Ishikawa (cell line): ENCODE measurements at regions not wholly inside any gene's neighbourhood (a gene's known extent, or its start where the extent isn't known, plus 50 kb on each side); places are given as distances from the start of the nearest gene placed in this dataset.

ENCODE experiments used
- CEBPB ChIP-seq: IDR thresholded peaks from 2 replicates; pipeline ENCODE4 v1.6.1; 2012
- CREB1 ChIP-seq: IDR thresholded peaks from 2 replicates; pipeline ENCODE4 v1.6.1; 2012; ENCODE audit warnings: low read depth
- EGR1 ChIP-seq: IDR thresholded peaks from 2 replicates; pipeline ENCODE4 v1.6.1; 2012
- EP300 ChIP-seq: IDR thresholded peaks from 2 replicates; pipeline ENCODE4 v1.6.1; 2012; ENCODE audit warnings: borderline replicate concordance
- FOXM1 ChIP-seq: IDR thresholded peaks from 2 replicates; pipeline ENCODE4 v1.6.1; 2012; ENCODE audit warnings: low read depth, borderline replicate concordance
- NFIC ChIP-seq: IDR thresholded peaks from 2 replicates; pipeline ENCODE4 v1.6.1; 2012
- RAD21 ChIP-seq: IDR thresholded peaks from 2 replicates; pipeline ENCODE4 v1.6.1; 2012; ENCODE audit warnings: low read depth
- REST ChIP-seq: IDR thresholded peaks from 2 replicates; pipeline ENCODE4 v1.6.1; 2012; ENCODE audit warnings: low read depth, mild to moderate bottlenecking
- TAF1 ChIP-seq: IDR thresholded peaks from 2 replicates; pipeline ENCODE4 v1.6.1; 2012; ENCODE audit warnings: low read depth, mild to moderate bottlenecking
- TCF12 ChIP-seq: IDR thresholded peaks from 2 replicates; pipeline ENCODE4 v1.6.1; 2012; ENCODE audit warnings: low read depth
- TEAD4 ChIP-seq: IDR thresholded peaks from 2 replicates; pipeline ENCODE4 v1.6.1; 2012
- USF1 ChIP-seq: IDR thresholded peaks from 2 replicates; pipeline ENCODE4 v1.6.1; 2012
- YY1 ChIP-seq: IDR thresholded peaks from 2 replicates; pipeline ENCODE4 v1.6.1; 2012; ENCODE audit warnings: low read depth
- ZBTB7A ChIP-seq: IDR thresholded peaks from 2 replicates; pipeline ENCODE4 v1.6.1; 2012; ENCODE audit warnings: low read depth
- TF ChIP-seq, protein P1 (sequence below): IDR thresholded peaks from 2 replicates; pipeline ENCODE4 v1.6.1; 2012

GRCh38 chr15:37698679-37699078, 235.8 kb upstream of the TMCO5A start:
- TF ChIP-seq YY1 (no peak), REST (no peak), TEAD4 (no peak), EGR1 (no peak), TCF12 (no peak), CEBPB (no peak), USF1 (no peak), RAD21 (no peak), FOXM1 (no peak), CREB1 (no peak)
- TF ChIP-seq, protein P1, sequence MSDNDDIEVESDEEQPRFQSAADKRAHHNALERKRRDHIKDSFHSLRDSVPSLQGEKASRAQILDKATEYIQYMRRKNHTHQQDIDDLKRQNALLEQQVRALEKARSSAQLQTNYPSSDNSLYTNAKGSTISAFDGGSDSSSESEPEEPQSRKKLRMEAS = no peak

- TF ChIP-seq EP300 = no peak
- no peak for TF ChIP-seq YY1
- no peak for TF ChIP-seq TEAD4
- TF ChIP-seq RAD21 = no peak
- no peak for TF ChIP-seq TAF1
- no peak for TF ChIP-seq CEBPB
- no peak for TF ChIP-seq CREB1
- TF ChIP-seq, protein P1 = no peak
- TF ChIP-seq USF1 = no peak
- no peak for TF ChIP-seq NFIC
- no peak for TF ChIP-seq ZBTB7A
- TF ChIP-seq EGR1 = no peak
- TF ChIP-seq TCF12 = no peak
- no peak for TF ChIP-seq FOXM1
- no peak for TF ChIP-seq REST
These were observed 233.2 kb upstream of the TMCO5A start for GRCh38 chr15:37701230-37701629.

DNA sequence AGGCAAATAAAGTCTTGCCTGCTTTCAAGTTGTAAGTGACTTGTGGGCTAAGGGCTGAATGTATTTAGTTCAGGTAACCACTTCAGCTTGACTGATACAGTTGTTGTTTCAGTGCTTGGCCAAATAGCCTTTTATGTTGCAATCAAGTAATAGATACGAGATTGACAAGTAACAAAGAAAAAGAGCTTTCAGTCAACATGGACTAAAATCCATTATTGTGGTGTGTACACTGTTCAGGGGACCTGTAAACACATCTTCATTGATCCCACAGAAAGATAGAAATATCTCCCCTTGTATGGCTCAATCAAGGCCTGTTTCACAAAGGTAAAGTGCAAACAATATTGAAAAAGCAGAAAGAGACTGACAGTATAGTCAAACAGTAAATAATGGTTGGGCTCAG, 224.8 kb upstream of the TMCO5A start:
- TF ChIP-seq USF1 (no peak), NFIC (no peak), TCF12 (no peak), CEBPB (no peak)

DNA sequence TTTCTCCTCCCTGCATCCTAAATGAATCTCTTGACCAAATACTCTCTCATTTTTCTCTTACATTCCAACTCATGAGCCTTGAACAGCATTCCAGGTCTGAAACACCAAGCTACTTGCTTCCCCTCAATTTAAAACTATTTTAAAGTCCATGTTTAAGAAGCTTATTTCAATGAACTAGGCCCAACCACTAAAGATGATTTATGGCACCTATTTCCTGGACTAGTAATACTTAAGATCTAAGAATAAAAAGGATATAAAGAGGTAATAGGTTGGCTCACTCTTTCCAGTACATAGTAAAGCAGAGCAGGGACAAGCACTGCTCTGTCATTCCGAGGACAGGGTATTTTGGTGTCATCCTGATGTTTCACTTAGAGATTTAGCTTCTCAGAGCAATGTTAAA, 219.3 kb upstream of the TMCO5A start:
- TF ChIP-seq EP300 (no peak), EGR1 (no peak), CREB1 (no peak), CEBPB (no peak), TAF1 (no peak), YY1 (no peak), NFIC (no peak), USF1 (no peak), TCF12 (no peak)

DNA sequence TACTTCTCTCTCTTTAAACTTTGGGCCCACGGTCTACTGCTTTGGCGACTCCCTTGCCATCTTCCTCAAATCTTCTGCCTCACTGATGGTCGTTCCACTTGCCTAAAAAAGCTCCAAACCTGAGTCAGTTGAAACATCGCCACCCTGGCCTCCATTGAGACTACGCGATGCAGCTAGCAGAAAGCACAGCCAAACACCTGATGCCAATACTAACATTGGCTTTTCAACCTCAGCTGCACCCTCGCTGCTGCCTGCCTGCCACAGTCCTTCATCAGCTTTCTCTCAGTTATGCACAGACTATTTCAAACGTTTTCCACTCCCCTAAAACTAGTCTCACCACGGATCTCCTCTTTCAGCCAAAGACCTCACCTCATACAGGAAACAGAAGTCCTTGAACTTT, 214.2 kb upstream of the TMCO5A start:
- TF ChIP-seq TEAD4 (no peak), EGR1 (no peak), USF1 (no peak), FOXM1 (no peak), TCF12 (no peak)
- TF ChIP-seq, protein P1 = no peak
